Calu3 (cell line): ENCODE measurements at regions not wholly inside any gene's neighbourhood (a gene's known extent, or its start where the extent isn't known, plus 50 kb on each side); places are given as distances from the start of the nearest gene placed in this dataset.
"Not testable (repeated sequence)": the region's sequence is repeated elsewhere in the genome, so short reads cannot be mapped to it uniquely, and the experiment has no call there.

Experiments
- BruUV-seq: library from RNA; stranded (reverse); fragments of 400-500 nt; replicated peaks from 2 replicates; lab custom pipeline; 2021; lab: Mats Ljungman, UMichigan
- CTCF ChIA-PET: fragments of 300-600 bp; sonication (Branson Sonifier 250); formaldehyde crosslinking; loops from one replicate; lab custom pipeline; 2022; ENCODE audit warnings: antibody characterized with exemption; lab: Charles Lee
- DNase-seq: peaks from one replicate; pipeline ENCODE4 v3.0.0; 2022
- H3K27ac Mint-ChIP-seq: one replicate; pipeline ENCODE4 v1.8.0; 2022; ENCODE audit warnings: mixed read lengths; ENCODE audit not compliant: unreplicated experiment
- H3K27me3 Mint-ChIP-seq: one replicate; pipeline ENCODE4 v1.8.0; 2022; ENCODE audit warnings: mixed read lengths; ENCODE audit not compliant: unreplicated experiment
- H3K36me3 Mint-ChIP-seq: one replicate; pipeline ENCODE4 v1.8.0; 2022; ENCODE audit warnings: mild to moderate bottlenecking, moderate library complexity, mixed read lengths; ENCODE audit not compliant: insufficient read depth, unreplicated experiment
- H3K4me1 Mint-ChIP-seq: one replicate; pipeline ENCODE4 v1.8.0; 2022; ENCODE audit warnings: mild to moderate bottlenecking, low read depth, mixed read lengths; ENCODE audit not compliant: unreplicated experiment
- H3K4me3 Mint-ChIP-seq: one replicate; pipeline ENCODE4 v1.8.0; 2022; ENCODE audit warnings: mild to moderate bottlenecking, low read depth, moderate library complexity, mixed read lengths; ENCODE audit not compliant: unreplicated experiment
- H3K9me3 Mint-ChIP-seq: one replicate; pipeline ENCODE4 v1.8.0; 2022; ENCODE audit warnings: low read depth, mixed read lengths; ENCODE audit not compliant: unreplicated experiment
- CTCF ChIP-seq: fragments of 200-600 bp; IDR thresholded peaks from one replicate; pipeline ENCODE4 v1.8.0; 2022; ENCODE audit warnings: antibody characterized with exemption; ENCODE audit not compliant: unreplicated experiment
- intact Hi-C: fragments of 100-400 bp; cut with micrococcal nuclease; formaldehyde crosslinking; loops from one replicate; pipeline ENCODE4 v1.10.0; 2022; ENCODE audit not compliant: unreplicated experiment

- CTCF ChIA-PET, H3K9me3 Mint-ChIP-seq, H3K4me3 Mint-ChIP-seq, BruUV-seq, DNase-seq: not testable (repeated sequence)
- peaks cover 12% of the 10 kb centered on the region for H3K4me1 Mint-ChIP-seq
- peak overlapping the region; percentile 95 for H3K27ac Mint-ChIP-seq
- H3K27me3 Mint-ChIP-seq: peaks cover 44% of the 10 kb centered on the region
- intact Hi-C loops: loop anchor here (10.0 kb wide), 1 partner anchor 72 kb away; no protein-coding TSS in a partner anchor
- peaks cover 17% of the 10 kb centered on the region for H3K36me3 Mint-ChIP-seq
Measured at GRCh38 chr1:148336121-148336918, 146.8 kb downstream of the PPIAL4G start.

- Mint-ChIP-seq H3K36me3 (peaks cover 17% of the 10 kb centered on the region), H3K9me3 (no peaks in the 10 kb centered on the region), H3K4me3 (peak overlapping the region; percentile 75), H3K27ac (peak overlapping the region; percentile 95), H3K4me1 (peaks cover 12% of the 10 kb centered on the region), H3K27me3 (peaks cover 31% of the 10 kb centered on the region)
- peak; percentile 84 for DNase-seq
- intact Hi-C loops: loop anchor here (10.0 kb wide), 1 partner anchor 70 kb away; no protein-coding TSS in a partner anchor
- no peak for TF ChIP-seq CTCF
- CTCF ChIA-PET: interaction anchor here (1.0 kb wide), 1 partner anchor 11 kb away, joined by 3 read pairs; no protein-coding TSS in a partner anchor
- TSS peak; percentile 100 for BruUV-seq
Measured at GRCh38 chr1:148334339-148335130, 148.6 kb downstream of the PPIAL4G start.

GRCh38 chr1:148333875-148334338 is 149.2 kb downstream of the PPIAL4G start:
- no peak for TF ChIP-seq CTCF
- no TSS peak for BruUV-seq
- Mint-ChIP-seq H3K4me1 (peaks cover 12% of the 10 kb centered on the region), H3K9me3 (no peaks in the 10 kb centered on the region), H3K36me3 (peaks cover 17% of the 10 kb centered on the region), H3K27ac (peak overlapping the region; percentile 95), H3K27me3 (peaks cover 26% of the 10 kb centered on the region), H3K4me3 (peak overlapping the region; percentile 75)
- intact Hi-C loops: loop anchor here (10.0 kb wide), 1 partner anchor 69 kb away; no protein-coding TSS in a partner anchor
- CTCF ChIA-PET: interaction anchor here (1.0 kb wide), 1 partner anchor 12 kb away, joined by 3 read pairs; no protein-coding TSS in a partner anchor
- DNase-seq: peak; percentile 9

- H3K9me3 Mint-ChIP-seq: no peaks in the 10 kb centered on the region
- CTCF ChIA-PET: no interaction called here
- no peak for TF ChIP-seq CTCF
- no peak for DNase-seq
- no peaks in the 10 kb centered on the region for H3K4me1 Mint-ChIP-seq
- intact Hi-C loops: no loop called here
- H3K27me3 Mint-ChIP-seq: no peaks in the 10 kb centered on the region
- no TSS peak for BruUV-seq
- no peak overlapping the region for H3K4me3 Mint-ChIP-seq
- peaks cover 3% of the 10 kb centered on the region for H3K36me3 Mint-ChIP-seq
- H3K27ac Mint-ChIP-seq: no peak overlapping the region
Measured at GRCh38 chr1:148328884-148329283, 154.2 kb downstream of the PPIAL4G start.

DNA sequence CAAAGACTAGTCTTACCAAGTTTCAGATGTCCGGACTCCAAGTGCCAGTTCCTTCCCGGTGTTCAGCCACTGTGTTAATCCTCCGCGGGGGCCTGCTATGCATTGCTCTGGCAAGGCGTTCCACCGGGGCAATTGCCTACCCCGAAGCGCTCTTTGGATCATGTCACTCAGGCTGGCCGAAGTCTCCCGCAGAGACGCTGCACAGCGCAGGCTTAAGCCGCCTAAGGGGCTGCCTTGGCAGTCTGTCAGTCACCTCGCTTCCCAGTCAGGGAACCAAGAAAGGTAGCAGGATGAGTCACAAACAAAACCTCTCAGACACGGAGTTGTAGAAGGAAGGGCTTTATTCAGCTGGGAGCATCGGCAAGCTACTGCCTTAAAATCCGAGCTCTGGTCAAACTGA is 158.1 kb downstream of the PPIAL4G start:
- H3K27ac Mint-ChIP-seq, BruUV-seq, intact Hi-C loops, H3K4me1 Mint-ChIP-seq, H3K36me3 Mint-ChIP-seq, H3K4me3 Mint-ChIP-seq, H3K9me3 Mint-ChIP-seq, CTCF ChIA-PET, DNase-seq, H3K27me3 Mint-ChIP-seq: not testable (repeated sequence)

GRCh38 chr1:148324465-148324864 is 158.6 kb downstream of the PPIAL4G start:
- H3K36me3 Mint-ChIP-seq, H3K27ac Mint-ChIP-seq, CTCF ChIA-PET, H3K27me3 Mint-ChIP-seq, DNase-seq, H3K9me3 Mint-ChIP-seq, BruUV-seq, H3K4me1 Mint-ChIP-seq, H3K4me3 Mint-ChIP-seq, intact Hi-C loops: not testable (repeated sequence)

GRCh38 chr1:148320079-148320478 is 163.0 kb downstream of the PPIAL4G start:
- H3K9me3 Mint-ChIP-seq: not testable (repeated sequence)

More at GRCh38 chr1:148320079-148320478, 163.0 kb downstream of the PPIAL4G start:
- BruUV-seq, CTCF ChIA-PET, H3K27ac Mint-ChIP-seq, H3K4me1 Mint-ChIP-seq, H3K36me3 Mint-ChIP-seq, H3K4me3 Mint-ChIP-seq, intact Hi-C loops, DNase-seq: not testable (repeated sequence)
- peaks cover 32% of the 10 kb centered on the region for H3K27me3 Mint-ChIP-seq
